Lung (tissue), 11 donors: ENCODE measurements at regions not wholly inside any gene's neighbourhood (a gene's known extent, or its start where the extent isn't known, plus 50 kb on each side); places are given as distances from the start of the nearest gene placed in this dataset.

ENCODE experiments used
- ATAC-seq: fragments of 200-7000 bp; cut with Tn5 transposase; one replicate; pipeline ENCODE4 v1.9.1; 2020; ENCODE audit warnings: moderate number of reproducible peaks; ENCODE audit not compliant: insufficient read depth, low FRiP score
- DNase-seq, 3 donors: peaks; one replicate each; pipeline ENCODE4 v3.0.0-alpha.2; 2013 to 2017
- H3K27ac ChIP-seq, 2 donors: one replicate each; pipeline ENCODE4 v1.5.1; 2013; ENCODE audit warnings: mild to moderate bottlenecking in 2 of 2, moderate library complexity in 2 of 2, control low read depth in 1 of 2, inconsistent platforms in 1 of 2, low read depth in 1 of 2, low read length in 1 of 2
- H3K27me3 ChIP-seq, 3 donors: one replicate each; pipeline ENCODE4 v1.5.1; 2013; ENCODE audit warnings: low read length in 2 of 3; ENCODE audit not compliant: control insufficient read depth in 3 of 3, insufficient read depth in 3 of 3
- H3K36me3 ChIP-seq, 4 donors: one replicate each; pipeline ENCODE4 v1.5.1; 2013; ENCODE audit warnings: low read length in 4 of 4, mild to moderate bottlenecking in 1 of 4, moderate library complexity in 1 of 4; ENCODE audit not compliant: control insufficient read depth in 4 of 4, insufficient read depth in 4 of 4
- H3K4me1 ChIP-seq, 5 donors: one replicate each; pipeline ENCODE4 v1.5.1; 2013; ENCODE audit warnings: low read length in 5 of 5, mild to moderate bottlenecking in 2 of 5, moderate library complexity in 1 of 5; ENCODE audit not compliant: control insufficient read depth in 5 of 5, insufficient read depth in 5 of 5
- H3K4me3 ChIP-seq: one replicate; pipeline ENCODE4 v1.5.1; 2013; ENCODE audit warnings: mild to moderate bottlenecking, control low read depth, moderate library complexity
- H3K9ac ChIP-seq, 2 donors: one replicate each; pipeline ENCODE4 v1.5.1; 2013; ENCODE audit warnings: low read length in 2 of 2, control low read depth in 1 of 2; ENCODE audit not compliant: insufficient read depth in 1 of 2
- H3K9me3 ChIP-seq, 4 donors: one replicate each; pipeline ENCODE4 v1.5.1; 2013; ENCODE audit warnings: low read length in 3 of 4, mild to moderate bottlenecking in 1 of 4, moderate library complexity in 1 of 4; ENCODE audit not compliant: control insufficient read depth in 4 of 4, insufficient read depth in 3 of 4
- CTCF ChIP-seq: IDR thresholded peaks from 2 replicates; pipeline ENCODE4 v1.5.1; 2012; ENCODE audit warnings: mild to moderate bottlenecking; ENCODE audit errors: control extremely low read depth, extremely low read depth
- WGBS, 2 donors: extraction: QIAGEN DNeasy Blood & Tissue Kit; methylation state at CpG; one replicate each; pipeline ENCODE4 v1.1.7; 2013; 5-methylcytosine and 5-hydroxymethylcytosine counted together
- donor health status: control.
- donor health status: control.
- donor health status: Bipolar disorder and iron deficiency.
- donor health status: healthy.
- donor health status: DM: yes; HTN: yes; CAD: no.

DNA sequence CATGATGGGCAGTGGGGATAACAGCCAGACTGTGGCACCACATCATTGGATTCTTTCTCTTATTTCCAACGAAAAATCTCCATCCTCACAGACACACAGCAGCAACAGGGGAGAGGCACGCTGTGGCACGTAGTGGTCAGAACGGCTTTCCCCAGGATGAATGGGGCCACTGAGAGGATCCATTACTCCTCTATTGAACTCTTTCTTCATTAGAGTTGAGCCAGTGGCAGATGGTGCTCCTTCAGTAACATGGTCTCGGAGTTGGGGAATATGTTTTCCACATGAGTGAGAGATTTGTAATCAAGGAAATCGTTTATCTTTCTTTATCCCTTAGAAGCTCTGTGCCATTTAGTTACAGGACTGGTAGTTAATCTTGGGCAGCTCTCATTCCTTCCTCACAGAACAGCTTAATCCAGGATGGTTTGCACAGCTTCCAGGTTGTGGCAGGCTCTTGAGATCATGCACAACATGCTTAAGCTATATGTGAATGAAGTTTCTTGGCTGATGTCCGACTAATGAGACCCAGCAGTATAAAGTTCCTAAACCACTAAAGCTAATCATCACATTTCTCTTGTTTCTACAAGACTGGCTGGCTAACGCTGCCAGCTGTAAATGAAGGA lies 180.5 kb upstream of the SLC10A2 start:
- no peak for DNase-seq
- H3K9me3 ChIP-seq: peaks cover 0 to 4% (median 1%) of the 10 kb centered on the region in 4 donors
- no peaks in the 10 kb centered on the region for H3K4me1 ChIP-seq
- no peak for TF ChIP-seq CTCF
- H3K27me3 ChIP-seq: no peaks in the 10 kb centered on the region
- ATAC-seq: no peak
- 85 to 90% methylated on average over 8 of the region's 8 CpGs for WGBS, 2 donors
- H3K9ac ChIP-seq: no peak overlapping the region
- H3K27ac ChIP-seq: no peak overlapping the region
- H3K4me3 ChIP-seq: no peak overlapping the region
- H3K36me3 ChIP-seq: no peaks in the 10 kb centered on the region

DNA sequence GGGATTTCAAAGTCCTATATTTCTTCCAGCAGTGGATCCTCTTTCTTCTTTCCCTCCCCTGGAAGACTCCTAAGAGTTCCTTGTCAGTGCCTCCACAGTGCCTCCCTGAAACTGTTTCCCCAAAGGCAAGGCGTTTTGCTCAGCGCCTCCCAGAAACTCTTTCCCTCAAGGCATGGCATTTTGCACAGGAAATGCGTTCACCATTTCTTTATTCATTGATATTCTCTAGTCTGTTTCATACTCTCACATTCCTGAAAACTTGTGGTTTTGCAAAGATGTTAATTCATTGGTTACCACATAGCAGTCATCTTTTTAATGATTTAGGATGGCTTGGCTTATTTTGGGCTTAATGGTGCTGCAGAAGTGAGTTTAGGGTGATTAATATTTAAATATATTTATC lies 177.3 kb upstream of the SLC10A2 start:
- Histone ChIP-seq H3K9ac (no peak overlapping the region), H3K27ac (no peak overlapping the region), H3K4me3 (no peak overlapping the region), H3K36me3 (no peaks in the 10 kb centered on the region), H3K9me3 (no peaks in the 10 kb centered on the region), H3K27me3 (no peaks in the 10 kb centered on the region), H3K4me1 (no peaks in the 10 kb centered on the region)
- no peak for TF ChIP-seq CTCF
- ATAC-seq (no peak), DNase-seq (no peak)
- WGBS, 2 donors: 93 to 95% methylated on average over 3 of the region's 3 CpGs

DNA sequence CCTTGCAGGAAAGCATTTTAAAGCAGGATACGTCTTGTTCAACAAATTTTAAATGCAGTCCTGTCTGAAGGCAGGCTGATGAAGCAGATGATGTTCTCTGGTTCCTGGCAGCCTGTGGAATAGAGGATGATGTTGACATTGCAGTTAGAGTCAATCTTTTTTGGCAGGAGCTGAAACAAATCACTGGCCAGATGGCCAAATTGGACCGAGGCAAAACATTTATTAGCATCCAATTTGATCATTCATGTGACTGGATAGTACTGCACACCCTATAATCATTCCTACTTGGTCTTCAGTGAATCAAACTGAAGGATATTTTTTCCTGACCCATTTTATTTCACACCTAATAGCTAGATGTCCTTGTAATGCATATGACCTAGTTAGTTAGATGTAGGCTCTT lies 172.2 kb upstream of the SLC10A2 start:
- no peak for DNase-seq
- Histone ChIP-seq H3K4me3 (no peak overlapping the region), H3K27ac (no peak overlapping the region), H3K27me3 (no peaks in the 10 kb centered on the region), H3K9ac (no peak overlapping the region), H3K4me1 (no peaks in the 10 kb centered on the region), H3K36me3 (no peaks in the 10 kb centered on the region), H3K9me3 (peaks cover 0 to 6% (median 2%) of the 10 kb centered on the region in 4 donors)
- no peak for ATAC-seq
- TF ChIP-seq CTCF: no peak
- WGBS, 2 donors: 78 to 83% methylated on average over 2 of the region's 2 CpGs

- WGBS, 2 donors: 94 to 96% methylated on average over 2 of the region's 2 CpGs
- Histone ChIP-seq H3K27me3 (no peaks in the 10 kb centered on the region), H3K36me3 (no peaks in the 10 kb centered on the region), H3K9ac (no peak overlapping the region), H3K4me1 (no peaks in the 10 kb centered on the region), H3K9me3 (peaks cover 0 to 8% (median 5%) of the 10 kb centered on the region in 4 donors), H3K27ac (no peak overlapping the region), H3K4me3 (no peak overlapping the region)
- TF ChIP-seq CTCF: no peak
- no peak for ATAC-seq
- DNase-seq: peak in 1 of 3 donors; percentile 16
Observed at GRCh38 chr13:103236213-103236612, 170.0 kb upstream of the SLC10A2 start.
